ENCODE measurements at regions not wholly inside any gene's neighbourhood (a gene's known extent, or its start where the extent isn't known, plus 50 kb on each side); places are given as distances from the start of the nearest gene placed in this dataset.

DNA sequence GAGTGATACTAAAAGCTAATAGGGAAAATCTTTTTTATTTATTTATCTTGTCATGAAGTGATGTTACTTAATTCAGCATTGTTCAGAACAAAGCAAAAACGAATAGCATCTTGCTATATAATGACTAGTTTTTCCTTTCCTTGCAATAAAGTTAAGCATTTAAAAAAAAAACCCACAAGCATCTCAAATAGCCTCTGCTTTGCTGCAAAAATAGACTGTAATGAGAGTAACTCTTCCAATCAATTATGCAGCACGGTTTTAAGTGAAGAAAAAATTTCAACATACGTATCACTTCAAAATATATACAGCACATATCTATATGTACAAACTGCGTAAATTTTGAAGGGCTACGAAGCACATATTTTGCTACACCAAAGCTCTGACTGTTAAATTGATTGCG, 153.3 kb upstream of the VRK2 start:
- no peak for DNase-seq

DNA sequence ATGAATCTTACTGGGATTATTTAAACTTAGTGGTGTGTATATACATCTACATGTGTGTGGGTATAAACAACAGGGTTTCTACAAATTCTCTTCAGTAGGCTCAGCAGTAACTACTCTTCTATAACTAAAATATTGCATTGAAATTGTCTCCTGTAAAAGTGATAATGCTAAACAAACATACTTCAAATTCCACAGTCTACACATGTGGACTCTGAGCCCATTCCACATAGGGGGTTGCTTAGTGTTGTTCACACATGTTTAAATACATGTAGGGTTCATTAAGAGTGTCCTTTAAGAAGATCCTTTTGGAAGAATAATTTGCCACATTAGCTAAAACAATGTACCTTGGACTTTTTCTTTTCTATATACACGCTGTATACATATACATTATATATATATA, 152.8 kb upstream of the VRK2 start:
- DNase-seq, result no peak

DNA sequence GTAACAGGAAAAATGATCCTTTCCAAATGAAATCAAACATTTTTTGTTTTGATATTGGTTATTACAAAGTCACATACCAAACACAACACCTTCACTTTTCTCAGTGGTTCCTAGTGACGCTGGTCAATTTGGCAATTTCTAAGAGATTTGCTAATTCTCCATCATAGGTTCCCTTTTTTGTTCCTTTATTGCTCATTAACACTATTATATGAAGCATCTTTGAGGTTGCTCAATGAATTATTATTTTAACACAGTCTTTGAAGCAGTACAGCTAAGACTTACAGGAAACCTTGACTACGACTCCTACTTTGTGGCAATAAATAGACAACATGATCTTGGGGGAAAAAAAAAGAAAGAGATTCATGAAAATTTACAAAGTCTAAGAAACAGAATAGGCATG, 152.2 kb upstream of the VRK2 start:
- DNase-seq, result no peak

DNA sequence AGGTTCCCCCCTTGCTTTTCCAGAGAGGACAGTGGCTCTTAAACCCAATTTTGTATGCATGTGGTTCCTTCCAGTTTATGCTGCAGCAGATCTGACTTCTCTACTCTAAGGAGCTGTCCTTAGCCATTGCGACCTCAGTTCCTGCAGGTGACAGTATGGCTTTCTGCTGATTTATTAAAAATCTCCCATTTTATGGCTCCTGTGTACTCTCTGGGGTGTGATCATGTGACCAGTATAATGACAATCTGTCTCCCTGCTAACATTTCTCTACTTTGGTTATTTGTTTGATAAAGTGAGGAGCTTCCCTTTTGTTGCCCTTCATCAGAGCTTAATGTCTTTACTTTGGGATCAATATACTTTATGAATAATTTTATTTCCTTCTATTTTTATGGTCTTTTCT, 148.7 kb upstream of the VRK2 start:
- DNase-seq, result no peak

DNA sequence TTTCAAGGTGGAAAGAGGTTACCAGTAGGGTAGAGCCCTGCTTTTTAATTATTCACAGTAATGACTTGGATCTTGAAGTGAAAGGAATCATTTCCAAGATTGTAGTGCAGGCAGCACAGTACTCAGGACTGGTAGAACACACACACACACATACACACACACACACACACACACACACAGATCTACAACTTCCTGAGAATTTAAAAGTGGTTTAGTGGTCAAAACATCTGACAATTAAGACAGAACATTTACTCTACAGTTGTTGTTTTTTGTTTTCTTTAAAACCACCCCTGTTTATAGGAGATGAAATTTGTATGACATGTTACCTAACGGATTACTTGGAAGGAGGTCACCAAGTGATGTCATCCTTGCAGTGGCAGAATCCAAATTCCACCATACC, 146.7 kb upstream of the VRK2 start:
- no peak for DNase-seq

DNA sequence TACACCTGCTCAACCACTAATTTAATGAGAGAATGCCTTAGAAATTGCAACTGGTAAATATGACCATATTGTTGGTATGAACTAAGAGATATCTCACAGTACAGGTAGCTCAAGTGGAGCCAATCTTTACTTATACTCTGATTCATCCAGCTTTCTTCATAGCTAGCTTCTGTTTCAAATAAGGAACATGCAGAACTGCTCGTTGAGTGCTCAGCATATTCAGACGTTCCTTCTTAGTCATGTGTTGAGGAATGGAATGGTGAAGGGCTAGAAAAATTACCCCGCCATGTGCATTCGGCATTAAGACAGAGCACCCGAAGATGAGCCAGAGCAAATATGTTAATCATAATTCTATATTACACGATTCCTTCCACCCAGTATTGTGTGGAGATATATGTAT, 144.0 kb upstream of the VRK2 start:
- no peak for DNase-seq

DNA sequence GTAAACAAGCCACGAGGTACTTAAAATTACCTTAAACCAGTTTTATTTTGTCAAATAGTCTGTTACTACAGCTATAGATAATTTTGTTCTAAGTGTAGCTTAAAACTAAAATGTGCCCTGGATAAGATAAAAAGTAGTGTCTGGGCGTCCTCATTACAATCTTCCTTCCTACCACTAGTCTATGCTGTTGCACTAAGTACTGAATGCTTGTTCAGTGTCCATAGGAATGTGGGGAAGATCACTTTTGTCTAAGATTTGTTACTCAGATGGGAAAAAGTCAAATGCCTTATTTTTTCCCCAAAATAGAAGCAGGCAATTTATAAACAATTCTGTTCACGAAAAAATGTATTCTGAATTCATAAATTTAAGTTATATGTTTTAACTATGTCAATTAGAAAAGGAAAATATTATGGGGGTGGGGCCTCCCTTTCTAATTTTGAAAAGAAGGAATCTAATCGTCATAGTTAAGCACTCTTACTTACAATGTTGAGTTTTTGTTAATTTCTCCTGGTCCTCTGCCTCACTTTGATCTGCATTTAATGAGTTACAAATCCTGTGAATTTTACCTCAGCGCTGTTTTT, 140.4 kb upstream of the VRK2 start:
- DNase-seq, result no peak

DNA sequence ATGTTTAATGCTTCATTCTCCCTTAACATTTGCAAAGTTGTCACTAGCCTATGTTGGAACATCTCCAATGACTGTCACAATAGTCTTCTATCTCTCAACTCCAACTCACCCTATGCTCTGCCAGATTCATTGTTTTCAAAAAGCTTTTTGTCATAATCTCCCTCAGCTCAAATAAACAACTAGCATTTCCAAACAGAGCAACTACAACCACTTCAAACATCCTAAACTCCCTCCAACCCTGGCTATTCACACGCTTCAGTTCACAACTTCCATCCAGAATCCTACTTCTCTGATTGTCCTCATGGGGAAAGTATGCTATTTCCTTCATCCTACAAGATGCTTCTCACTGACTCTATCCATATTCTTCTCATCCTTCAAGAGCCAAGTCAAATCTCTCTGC, 139.2 kb upstream of the VRK2 start:
- no peak for DNase-seq

DNA sequence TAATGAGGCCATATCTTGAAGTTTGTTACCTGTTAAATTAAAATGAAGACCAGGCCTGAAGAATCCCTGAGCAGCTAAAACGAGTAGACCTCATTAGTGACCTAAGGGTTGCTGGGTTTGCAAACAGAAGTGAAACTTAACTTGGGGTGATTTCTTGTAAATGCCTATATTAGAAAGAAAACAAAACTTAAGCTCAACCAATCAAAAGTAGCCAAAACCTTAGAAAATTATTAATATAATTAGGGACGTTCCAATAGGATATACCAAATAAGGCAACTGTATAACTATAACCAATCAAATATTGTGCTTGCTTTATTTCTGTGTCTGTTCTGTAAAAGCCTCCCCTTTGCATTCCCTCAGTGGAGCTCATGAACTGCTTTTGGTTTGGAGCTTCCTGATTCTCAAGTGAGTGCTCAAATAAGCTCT, 137.9 kb upstream of the VRK2 start:
- DNase-seq, result no peak

DNA sequence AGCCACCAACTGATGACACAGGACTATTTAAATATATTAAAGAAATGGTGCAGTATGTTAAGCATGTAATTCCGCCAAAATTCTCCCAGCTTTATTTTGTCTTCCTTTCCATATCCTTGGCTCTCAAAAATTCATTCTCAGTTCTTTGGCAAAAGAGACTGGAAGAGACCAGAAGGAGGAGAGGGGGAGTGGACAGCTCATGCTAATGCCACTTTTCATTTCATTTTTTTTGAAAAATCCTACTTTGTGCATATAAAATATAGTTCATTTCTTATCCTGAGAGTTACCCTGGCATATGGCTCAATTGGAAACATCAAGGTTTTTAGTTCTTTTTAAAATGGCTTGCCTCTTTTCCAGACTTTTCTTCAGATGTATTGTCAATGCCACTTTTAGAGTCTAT, 128.5 kb upstream of the VRK2 start:
- DNase-seq, result no peak

DNA sequence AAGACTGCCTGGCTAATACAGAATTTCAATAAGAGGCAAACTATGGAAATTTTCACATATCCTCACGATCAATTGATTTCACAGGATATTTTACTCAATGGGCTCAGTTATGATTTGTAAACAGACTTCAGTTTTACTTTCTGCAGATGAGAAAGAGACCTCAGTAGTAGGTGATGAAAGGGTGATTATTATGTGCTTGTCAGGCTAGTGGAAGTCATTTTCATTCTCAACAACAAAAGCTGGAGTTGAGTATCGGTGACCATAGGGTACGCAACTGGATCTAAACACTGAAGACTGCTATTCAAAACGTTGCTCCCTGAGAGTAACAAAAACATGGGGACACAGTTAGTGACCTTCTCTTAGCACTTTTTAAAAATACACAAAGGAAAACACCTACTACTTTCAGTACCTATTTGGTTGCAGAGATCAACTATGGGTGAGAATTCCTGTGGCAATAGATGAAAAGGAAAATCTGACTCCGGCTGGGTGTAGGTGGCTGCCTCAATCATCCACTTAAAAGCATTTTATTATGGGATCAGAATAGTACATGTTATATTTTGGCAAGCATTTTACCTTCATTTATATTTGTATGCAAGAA, 126.2 kb upstream of the VRK2 start:
- no peak for DNase-seq

DNA sequence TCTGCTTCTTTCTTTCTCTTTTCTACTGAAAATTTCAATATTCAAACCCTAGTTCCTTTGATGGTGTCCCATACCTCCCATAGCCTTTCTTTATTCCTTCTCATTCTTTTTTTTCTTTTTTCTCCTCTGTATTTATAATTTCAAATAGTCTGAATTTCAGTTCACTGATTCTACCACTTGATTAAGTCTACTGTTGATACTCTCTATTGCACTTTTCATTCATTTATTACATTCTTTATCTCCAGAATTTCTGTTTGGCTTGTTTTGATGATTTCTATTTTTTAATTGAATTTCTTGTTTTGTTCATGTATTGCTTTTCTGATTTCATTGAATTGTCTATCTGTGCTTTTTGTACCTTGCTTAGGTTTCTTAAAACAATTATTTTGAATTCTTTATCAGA, 111.9 kb upstream of the VRK2 start:
- no peak for DNase-seq

DNA sequence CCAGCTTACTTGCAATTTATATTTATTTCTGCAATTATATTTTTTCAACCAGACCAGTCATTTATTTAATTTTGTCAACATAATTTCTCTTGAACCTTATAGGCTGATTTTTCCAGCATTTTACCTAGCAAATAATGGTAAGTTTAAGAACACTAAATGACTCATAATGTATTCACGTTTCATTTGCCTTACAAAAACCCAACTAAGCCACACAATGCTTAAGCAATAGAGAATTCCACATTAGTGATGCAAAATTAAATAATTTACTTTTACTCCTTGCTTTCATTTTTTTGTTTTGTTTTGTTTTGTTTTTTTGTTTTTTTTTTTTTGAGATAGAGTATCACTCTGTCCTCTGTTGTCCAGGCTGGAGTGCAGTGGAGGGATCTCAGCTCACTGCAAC, 110.4 kb upstream of the VRK2 start:
- DNase-seq, result no peak

DNA sequence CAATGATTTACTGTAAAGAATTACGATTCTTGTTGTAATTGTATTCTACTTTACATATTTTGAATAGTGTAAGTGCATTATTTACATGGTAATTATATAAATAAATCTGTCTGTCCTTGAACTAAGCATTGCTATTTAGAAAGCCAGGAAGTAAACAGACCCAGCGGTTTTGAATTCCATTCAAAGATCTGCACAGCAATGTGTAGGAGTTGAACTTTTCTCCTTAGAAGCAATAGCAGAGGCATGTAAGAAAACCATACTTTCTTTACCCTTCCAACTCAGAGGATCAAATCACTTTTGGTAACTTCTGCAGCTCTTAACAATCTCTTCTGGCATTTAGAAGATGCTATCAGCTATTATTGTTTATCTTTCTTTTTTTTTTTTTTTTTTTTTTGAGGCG, 109.2 kb upstream of the VRK2 start:
- DNase-seq, result no peak

DNA sequence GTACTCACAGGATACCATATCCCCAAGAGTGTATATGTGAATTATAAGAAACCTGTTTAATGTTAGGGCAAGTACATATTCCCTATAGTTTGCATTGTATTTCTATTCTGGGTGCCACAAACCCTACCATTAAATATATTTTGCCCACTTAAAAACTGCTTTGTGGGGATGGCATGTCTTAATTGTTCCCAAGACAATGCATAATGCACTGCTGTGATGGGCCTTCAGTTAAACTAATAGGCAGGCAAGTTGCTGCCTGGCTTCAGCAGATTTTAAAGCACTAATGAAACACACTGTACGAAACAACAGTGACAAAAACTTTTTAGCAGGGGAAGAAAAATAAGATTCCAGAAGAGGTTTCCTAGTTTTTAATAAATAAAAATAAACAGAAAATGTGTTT, 104.8 kb upstream of the VRK2 start:
- DNase-seq, result no peak

DNA sequence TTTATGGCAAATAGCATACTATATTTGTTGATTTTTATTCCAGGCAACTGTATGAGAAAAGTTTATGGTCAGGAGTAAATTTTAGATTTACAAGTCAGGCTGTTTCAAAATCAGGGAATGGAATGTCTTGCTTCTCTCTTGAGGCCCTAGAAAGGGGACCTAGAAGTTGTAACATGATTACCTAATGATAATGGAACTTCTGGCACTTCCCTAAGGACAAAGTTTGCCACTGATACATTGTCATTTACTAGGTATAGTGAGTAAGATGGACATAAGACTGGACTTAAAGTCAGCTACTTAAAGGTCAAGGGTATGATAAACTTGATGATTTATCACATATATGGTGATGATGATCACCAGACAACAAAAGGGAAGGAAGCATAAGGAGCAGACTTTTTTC, 103.3 kb upstream of the VRK2 start:
- no peak for DNase-seq

DNA sequence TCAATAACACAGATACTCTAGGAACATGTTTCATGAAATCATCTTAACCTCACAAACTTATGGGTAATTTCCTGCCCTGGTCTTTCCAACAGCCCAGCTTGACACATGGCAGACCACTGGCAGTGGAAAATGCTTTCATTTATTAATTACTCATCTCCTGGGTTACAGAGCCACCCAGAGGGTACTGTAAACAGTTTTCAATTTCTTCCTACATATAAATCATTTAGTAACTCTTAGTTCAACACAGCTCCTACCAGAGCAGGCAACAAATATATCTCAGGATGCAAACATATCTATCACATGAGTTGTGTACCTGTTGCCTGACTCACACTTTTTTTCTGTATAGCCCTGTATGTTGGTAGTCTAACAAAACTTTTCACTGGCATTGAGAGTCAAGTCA, 99.2 kb upstream of the VRK2 start:
- no peak for DNase-seq

DNA sequence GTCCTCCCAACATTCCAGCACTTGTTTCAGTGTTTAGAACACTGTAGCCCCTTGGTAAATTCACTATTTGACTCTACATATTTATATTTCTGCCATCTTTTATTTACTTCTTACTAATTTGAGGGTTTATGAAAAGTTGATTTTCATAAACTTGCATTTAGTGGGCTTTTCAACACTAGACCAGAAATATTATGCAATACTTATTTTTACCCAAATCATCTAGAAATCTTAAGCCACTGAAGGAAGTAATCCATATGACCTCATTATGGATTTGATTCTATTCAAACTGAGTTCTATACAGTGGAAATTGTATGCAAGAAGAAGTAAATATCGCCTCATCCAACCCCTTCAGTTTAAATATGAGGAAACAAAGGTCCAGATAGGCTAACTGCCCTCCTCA, 92.6 kb upstream of the VRK2 start:
- no peak for DNase-seq

DNA sequence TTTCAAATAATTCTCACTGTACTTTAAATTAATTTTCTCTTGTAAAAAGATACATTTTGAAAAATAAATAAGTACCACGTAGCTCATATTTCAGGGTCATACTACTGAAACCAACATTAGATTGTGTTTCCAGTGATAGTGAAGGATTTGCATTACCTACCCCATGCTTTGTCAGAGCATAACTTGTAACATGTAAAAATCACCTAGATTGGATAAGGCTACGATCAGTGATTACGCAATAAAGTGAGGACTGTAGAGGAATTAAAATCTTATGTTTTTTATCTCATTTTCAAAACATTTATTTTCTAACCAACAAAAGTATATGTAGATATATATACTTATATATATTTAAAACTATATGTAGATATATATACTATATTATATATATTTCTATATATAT, 89.4 kb upstream of the VRK2 start:
- no peak for DNase-seq

DNA sequence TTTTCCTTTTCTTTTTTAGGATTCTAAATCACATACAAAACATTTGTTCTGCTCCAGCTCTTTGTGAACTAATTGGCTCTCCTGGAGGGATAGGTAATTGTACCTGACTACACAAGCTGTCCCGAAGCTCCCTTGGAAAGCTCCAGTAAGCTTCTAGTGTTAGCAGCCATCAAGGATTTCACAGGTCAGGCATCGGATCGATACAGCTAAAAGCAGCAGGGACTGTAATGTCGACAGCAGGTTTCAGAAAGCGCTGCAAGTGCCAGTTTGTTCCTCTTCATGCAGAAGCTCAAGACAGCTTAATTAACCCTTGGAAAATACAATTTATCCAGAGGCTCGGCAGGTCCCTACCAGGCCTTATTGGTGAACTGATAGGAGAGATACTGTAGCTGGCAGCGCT, 87.2 kb upstream of the VRK2 start:
- peak; percentile 2 for DNase-seq

DNA sequence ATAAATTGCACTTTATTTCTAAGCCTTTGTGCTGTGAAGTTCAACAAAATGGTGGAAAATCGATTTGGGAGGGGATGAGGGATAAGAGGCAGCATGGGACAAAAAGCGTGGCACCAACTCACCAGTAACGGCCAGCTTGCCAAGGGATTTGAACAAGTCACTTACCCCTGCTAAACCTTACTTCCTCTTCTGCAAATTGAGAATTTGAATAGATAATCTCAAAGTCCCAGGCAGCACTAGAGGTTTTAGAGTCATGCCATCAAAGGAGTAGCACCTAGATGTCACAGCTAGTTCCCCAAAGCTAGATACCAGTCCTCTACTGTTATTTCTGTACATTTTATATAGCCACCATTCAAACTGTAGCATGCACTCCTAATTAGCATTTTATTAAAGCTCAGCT, 83.7 kb upstream of the VRK2 start:
- DNase-seq, result no peak

DNA sequence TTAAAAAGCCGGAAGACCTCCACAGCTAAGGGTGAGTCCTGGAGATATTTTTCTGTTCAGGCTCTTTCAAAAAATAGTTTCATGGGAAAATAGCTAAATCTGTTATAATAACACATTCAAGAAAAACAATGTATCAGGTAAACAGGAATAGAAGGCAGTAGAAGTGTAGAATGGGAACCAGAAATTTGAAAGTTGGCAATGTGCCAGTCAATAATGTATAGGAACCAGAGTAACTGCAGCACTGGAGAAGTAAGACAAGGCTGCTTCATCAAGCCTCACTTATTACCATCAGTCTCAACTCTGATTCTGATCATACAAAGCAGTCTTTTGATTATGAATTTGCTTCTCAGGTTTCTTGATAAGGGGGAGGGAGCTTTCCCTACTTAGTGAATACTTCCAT, 81.4 kb upstream of the VRK2 start:
- DNase-seq, result no peak

DNA sequence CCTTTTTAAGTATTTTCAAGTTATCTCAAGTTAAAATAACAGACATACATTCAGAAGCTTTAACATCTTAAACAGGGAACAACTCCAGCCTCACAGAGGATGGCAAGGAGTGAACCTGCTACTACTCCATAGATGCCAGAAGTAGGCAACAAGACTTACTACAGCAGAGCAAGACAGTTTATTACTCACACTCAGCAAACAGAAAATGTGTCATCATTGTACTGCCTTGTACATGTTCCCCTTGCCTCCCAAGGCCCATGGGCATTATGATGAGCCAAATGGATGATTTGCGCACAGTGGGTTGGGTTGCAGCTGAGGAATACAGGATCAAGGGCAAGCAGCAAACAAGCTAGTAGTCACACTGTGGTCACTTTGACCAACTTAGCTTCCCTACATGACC, 80.6 kb upstream of the VRK2 start:
- DNase-seq, result no peak

DNA sequence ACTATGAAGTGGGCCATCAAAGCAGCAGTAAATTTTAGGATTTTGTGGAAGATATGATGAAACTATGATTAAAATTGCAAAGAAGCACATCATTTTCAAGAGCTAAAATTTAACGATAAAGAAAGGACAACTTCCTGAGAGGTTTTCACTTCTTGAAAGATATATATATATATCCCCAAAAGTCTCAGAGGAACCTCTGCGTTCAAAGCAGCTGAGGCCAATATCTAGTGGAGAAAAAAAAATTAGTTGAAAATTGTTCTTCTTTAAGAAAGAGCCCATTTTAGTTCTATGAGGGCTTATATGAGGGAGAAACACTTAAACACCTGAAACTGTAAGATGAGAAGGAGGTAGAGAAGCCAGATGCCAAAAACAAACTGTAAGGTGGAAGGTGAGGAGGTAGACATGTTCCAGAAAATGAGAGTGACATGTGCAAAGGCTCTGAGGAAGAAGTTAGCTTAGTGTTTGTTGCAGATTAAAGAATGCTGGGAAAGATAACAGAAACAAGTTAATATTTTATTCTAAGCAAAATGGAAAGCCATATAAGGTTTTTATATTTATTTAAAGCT, 72.9 kb upstream of the VRK2 start:
- no peak for DNase-seq

DNA sequence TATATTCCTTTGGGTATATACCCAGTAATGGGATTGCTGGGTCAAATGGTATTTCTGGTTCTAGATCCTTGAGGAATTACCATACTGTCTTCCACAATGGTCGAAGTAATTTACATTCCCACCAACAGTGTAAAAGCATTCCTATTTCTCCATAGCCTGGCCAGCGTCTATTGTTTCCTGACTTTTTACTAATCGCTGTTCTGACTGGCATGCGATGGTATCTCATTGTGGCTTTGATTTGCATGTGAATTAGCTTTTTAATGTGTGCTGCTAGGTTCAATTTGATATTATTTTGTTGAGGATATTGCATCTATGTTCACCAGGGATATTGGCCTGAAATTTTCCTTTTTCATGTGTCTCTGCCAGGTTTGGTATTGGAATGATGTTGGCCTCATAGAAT, 67.4 kb upstream of the VRK2 start:
- no peak for DNase-seq
